GM12892 (cell line): ENCODE measurements at regions not wholly inside any gene's neighbourhood (a gene's known extent, or its start where the extent isn't known, plus 50 kb on each side); places are given as distances from the start of the nearest gene placed in this dataset.

ENCODE experiments used
- POLR2A ChIP-seq: IDR thresholded peaks from 2 replicates; pipeline ENCODE4 v1.6.1; 2011; ENCODE audit warnings: low read depth, low read length, control low read depth
- POLR2AphosphoS5 ChIP-seq: IDR thresholded peaks from 2 replicates; pipeline ENCODE4 v1.6.1; 2011; ENCODE audit warnings: low read depth, low read length, control low read depth

- TF ChIP-seq POLR2AphosphoS5: no peak
- TF ChIP-seq POLR2A: no peak
These were observed 174.9 kb upstream of the TRIM24 start for GRCh38 chr7:138285129-138285528.
